ENCODE measurements at regions not wholly inside any gene's neighbourhood (a gene's known extent, or its start where the extent isn't known, plus 50 kb on each side); places are given as distances from the start of the nearest gene placed in this dataset.

DNA sequence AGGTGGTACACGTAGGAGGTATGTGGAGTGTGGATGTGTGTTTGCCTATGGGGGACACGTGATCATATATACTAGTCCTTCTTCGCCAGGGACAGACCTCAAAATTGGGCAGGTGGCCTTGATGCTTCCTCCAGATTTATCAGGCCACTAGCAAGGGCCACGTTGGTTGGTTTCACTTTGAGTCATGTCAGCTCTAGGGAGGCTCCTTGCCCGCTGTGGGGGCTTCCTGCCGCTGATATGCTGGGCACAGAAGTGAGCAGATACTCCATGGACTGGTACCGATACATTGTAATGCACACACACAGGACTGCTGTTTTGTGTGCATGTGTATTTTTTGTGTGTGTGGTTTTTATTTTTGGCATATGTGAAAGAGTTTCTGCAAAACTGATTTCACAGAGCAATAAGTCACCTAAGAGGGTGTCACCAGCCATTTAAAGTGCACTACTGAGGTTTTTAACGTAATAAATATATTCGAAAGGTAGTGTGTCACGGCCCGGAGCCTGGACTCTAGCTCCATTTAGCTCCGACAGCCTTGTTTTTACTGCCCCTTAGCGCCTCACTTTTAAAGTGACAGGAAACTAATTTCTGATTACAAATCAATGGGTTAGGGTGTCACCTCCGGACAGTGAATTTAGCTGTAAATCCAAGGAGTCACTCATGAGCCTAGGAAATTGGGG, 605.5 kb upstream of the SALL1 start:
- TF ChIP-seq POLR2A (IDR thresholded peaks at IDR 0.05; ENCODE audit: low read depth, low read length) (no peak), POLR2AphosphoS5 (IDR thresholded peaks at IDR 0.05; ENCODE audit: low read depth, low read length) (no peak)

Measured in GM12892 (cell line).